Panc1 (cell line): ENCODE measurements at regions not wholly inside any gene's neighbourhood (a gene's known extent, or its start where the extent isn't known, plus 50 kb on each side); places are given as distances from the start of the nearest gene placed in this dataset.
"Not testable (repeated sequence)": the region's sequence is repeated elsewhere in the genome, so short reads cannot be mapped to it uniquely, and the experiment has no call there.

ENCODE experiments used
- ATAC-seq: fragments of 200-7000 bp; cut with Tn5 transposase; 2 replicates; pipeline ENCODE4 v1.9.1; 2020; ENCODE audit warnings: mild to moderate bottlenecking, moderate library complexity
- BruUV-seq: library from RNA; stranded (reverse); fragments of 400-500 nt; replicated peaks from 2 replicates; lab custom pipeline; 2021; lab: Mats Ljungman, UMichigan
- CTCF ChIA-PET: fragments of 300-600 bp; sonication (Branson Sonifier 250); formaldehyde crosslinking; loops from one replicate; lab custom pipeline; 2022; ENCODE audit warnings: antibody characterized with exemption; lab: Charles Lee
- POLR2A ChIA-PET: fragments of 300-600 bp; sonication (Branson Sonifier 250); formaldehyde crosslinking; loops from one replicate; lab custom pipeline; 2022; ENCODE audit warnings: antibody characterized with exemption; lab: Charles Lee
- DNase-seq: peaks from one replicate; pipeline ENCODE4 v3.0.0-alpha.2; 2010; ENCODE audit warnings: low read depth, low spot score
- H3K27ac ChIP-seq: 2 replicates; pipeline ENCODE4 v1.5.1; 2011; ENCODE audit warnings: mild to moderate bottlenecking, low read length, inconsistent platforms
- H3K27me3 ChIP-seq: fragments of 200-500 bp; sonication (Bioruptor generic); 2 replicates; pipeline ENCODE4 v1.6.0; 2014; ENCODE audit warnings: low read length, inconsistent platforms; ENCODE audit not compliant: control insufficient read depth, insufficient read depth
- H3K36me3 ChIP-seq: fragments of 200-500 bp; sonication (Bioruptor generic); 2 replicates; pipeline ENCODE4 v1.5.1; 2014; ENCODE audit warnings: inconsistent platforms, mild to moderate bottlenecking, low read length, moderate library complexity; ENCODE audit not compliant: control insufficient read depth, insufficient read depth
- H3K4me1 ChIP-seq: 2 replicates; pipeline ENCODE4 v1.5.1; 2011; ENCODE audit warnings: inconsistent platforms, mild to moderate bottlenecking, low read length, moderate library complexity; ENCODE audit not compliant: control insufficient read depth, insufficient read depth
- H3K4me3 ChIP-seq, 2 experiments: 2 replicates each; pipeline ENCODE4 v1.5.1; 2011 to 2012; ENCODE audit warnings: low read depth in 2 of 2, low read length in 2 of 2, mild to moderate bottlenecking in 2 of 2, inconsistent platforms in 1 of 2, moderate library complexity in 1 of 2
- H3K9me3 ChIP-seq: fragments of 200-500 bp; sonication (Bioruptor generic); 2 replicates; pipeline ENCODE4 v1.5.1; 2014; ENCODE audit warnings: low read depth, mild to moderate bottlenecking, inconsistent platforms, low read length, moderate library complexity; ENCODE audit not compliant: control insufficient read depth, insufficient read depth
- POLR2AphosphoS5 ChIP-seq: IDR thresholded peaks from 2 replicates; pipeline ENCODE4 v1.6.1; 2012; ENCODE audit warnings: mild to moderate bottlenecking, low read depth, low read length, moderate library complexity
- REST ChIP-seq, 2 experiments: IDR thresholded peaks; 2 replicates each; pipeline ENCODE4 v1.6.1; 2011 to 2012; ENCODE audit warnings: low read depth in 2 of 2, control low read depth in 1 of 2, low read length in 1 of 2, mild to moderate bottlenecking in 1 of 2, moderate library complexity in 1 of 2; ENCODE audit not compliant: insufficient read depth in 1 of 2
- SIN3A ChIP-seq: IDR thresholded peaks from 2 replicates; pipeline ENCODE4 v1.6.1; 2012; ENCODE audit warnings: low read depth, mild to moderate bottlenecking, low read length, moderate library complexity, borderline replicate concordance; ENCODE audit not compliant: insufficient read depth
- TCF7L2 ChIP-seq: IDR thresholded peaks from 2 replicates; pipeline ENCODE4 v1.6.1; 2011; ENCODE audit warnings: mild to moderate bottlenecking, low read depth, low read length, inconsistent platforms
- in situ Hi-C: cut with HindIII; loops from 2 replicates; pipeline ENCODE4 v1.10.0; 2016; ENCODE audit warnings: low sequenced_read_pairs, low pct_unique_long_range_greater_than_20kb
- intact Hi-C: fragments of 100-400 bp; cut with micrococcal nuclease; formaldehyde crosslinking; loops from one replicate; pipeline ENCODE4 v1.10.0; 2022; ENCODE audit not compliant: unreplicated experiment

GRCh38 chrX:148298737-148299136 is 201.7 kb upstream of the AFF2 start:
- no TSS peak for BruUV-seq
- CTCF ChIA-PET: no interaction called here
- POLR2A ChIA-PET: no interaction called here
- Histone ChIP-seq H3K4me3 (no peak overlapping the region), H3K27me3 (no peaks in the 10 kb centered on the region), H3K4me1 (no peaks in the 10 kb centered on the region), H3K27ac (no peak overlapping the region), H3K36me3 (no peaks in the 10 kb centered on the region), H3K9me3 (no peaks in the 10 kb centered on the region)
- intact Hi-C loops (no loop called here), in situ Hi-C loops (no loop called here)
- ATAC-seq (no peak), DNase-seq (no peak)
- no peak for TF ChIP-seq POLR2AphosphoS5

- CTCF ChIA-PET, BruUV-seq: not testable (repeated sequence)
These were observed 195.2 kb upstream of the AFF2 start for GRCh38 chrX:148305214-148305613.

GRCh38 chrX:148309413-148309812 is 191.0 kb upstream of the AFF2 start:
- ChIA-PET CTCF (no interaction called here), POLR2A (no interaction called here)
- H3K27ac ChIP-seq: no peak overlapping the region

More at GRCh38 chrX:148305214-148305613, 195.2 kb upstream of the AFF2 start:
- H3K27me3 ChIP-seq, in situ Hi-C loops, H3K4me1 ChIP-seq, POLR2A ChIA-PET, H3K36me3 ChIP-seq, H3K9me3 ChIP-seq, DNase-seq, intact Hi-C loops, H3K27ac ChIP-seq, ATAC-seq, H3K4me3 ChIP-seq: not testable (repeated sequence)

More at GRCh38 chrX:148309413-148309812, 191.0 kb upstream of the AFF2 start:
- no TSS peak for BruUV-seq
- DNase-seq: no peak
- no peaks in the 10 kb centered on the region for H3K27me3 ChIP-seq
- no peak for ATAC-seq
- H3K4me3 ChIP-seq: no peak overlapping the region
- H3K4me1 ChIP-seq: no peaks in the 10 kb centered on the region
- no peaks in the 10 kb centered on the region for H3K9me3 ChIP-seq
- TF ChIP-seq REST (IDR thresholded peaks at IDR 0.05; ENCODE audit: insufficient read depth in 1 of 2, low read depth in 2 of 2, low read length in 1 of 2) (no peak), SIN3A (no peak), TCF7L2 (no peak)
- no peaks in the 10 kb centered on the region for H3K36me3 ChIP-seq
- in situ Hi-C loops: no loop called here
- intact Hi-C loops: no loop called here
